ENCODE measurements at regions not wholly inside any gene's neighbourhood (a gene's known extent, or its start where the extent isn't known, plus 50 kb on each side); places are given as distances from the start of the nearest gene placed in this dataset.

GRCh38 chr1:219539645-219540254 lies 73.2 kb downstream of the ZC3H11B start:
- no peak for DNase-seq
- intact Hi-C loops (cut with micrococcal nuclease): no loop called here
- Mint-ChIP-seq H3K36me3 (no peaks in the 10 kb centered on the region), H3K4me1 (ENCODE audit: low read depth) (no peaks in the 10 kb centered on the region), H3K27ac (no peak overlapping the region), H3K9me3 (no peaks in the 10 kb centered on the region), H3K27me3 (no peaks in the 10 kb centered on the region), H3K4me3 (no peak overlapping the region)
- ChIA-PET CTCF (no interaction called here), POLR2A (no interaction called here)

GRCh38 chr1:219538886-219539285 lies 74.0 kb downstream of the ZC3H11B start:
- DNase-seq: no peak
- no peak overlapping the region for H3K4me3 Mint-ChIP-seq
- no peaks in the 10 kb centered on the region for H3K4me1 Mint-ChIP-seq (ENCODE audit: low read depth)
- no peaks in the 10 kb centered on the region for H3K36me3 Mint-ChIP-seq
- H3K9me3 Mint-ChIP-seq: no peaks in the 10 kb centered on the region
- no peaks in the 10 kb centered on the region for H3K27me3 Mint-ChIP-seq
- intact Hi-C loops (cut with micrococcal nuclease): no loop called here
- CTCF ChIA-PET: no interaction called here
- POLR2A ChIA-PET: no interaction called here
- no peak overlapping the region for H3K27ac Mint-ChIP-seq

- ChIA-PET CTCF (no interaction called here), POLR2A (no interaction called here)
- Mint-ChIP-seq H3K27ac (no peak overlapping the region), H3K9me3 (no peaks in the 10 kb centered on the region), H3K27me3 (no peaks in the 10 kb centered on the region), H3K4me3 (no peak overlapping the region), H3K4me1 (ENCODE audit: low read depth) (no peaks in the 10 kb centered on the region), H3K36me3 (no peaks in the 10 kb centered on the region)
- no peak for DNase-seq
- intact Hi-C loops (cut with micrococcal nuclease): no loop called here
Observed at GRCh38 chr1:219537223-219537631, 75.7 kb downstream of the ZC3H11B start.

GRCh38 chr1:219536038-219536437 lies 76.9 kb downstream of the ZC3H11B start:
- CTCF ChIA-PET: no interaction called here
- Mint-ChIP-seq H3K27me3 (no peaks in the 10 kb centered on the region), H3K27ac (no peak overlapping the region), H3K36me3 (no peaks in the 10 kb centered on the region), H3K4me3 (no peak overlapping the region), H3K9me3 (no peaks in the 10 kb centered on the region), H3K4me1 (ENCODE audit: low read depth) (no peaks in the 10 kb centered on the region)
- POLR2A ChIA-PET: no interaction called here
- intact Hi-C loops (cut with micrococcal nuclease): no loop called here
- DNase-seq: no peak

GRCh38 chr1:219534991-219535390 lies 77.9 kb downstream of the ZC3H11B start:
- Mint-ChIP-seq H3K4me3 (no peak overlapping the region), H3K9me3 (no peaks in the 10 kb centered on the region), H3K27me3 (no peaks in the 10 kb centered on the region), H3K27ac (no peak overlapping the region), H3K4me1 (ENCODE audit: low read depth) (no peaks in the 10 kb centered on the region), H3K36me3 (no peaks in the 10 kb centered on the region)
- CTCF ChIA-PET: no interaction called here
- intact Hi-C loops (cut with micrococcal nuclease): no loop called here
- no peak for DNase-seq
- POLR2A ChIA-PET: no interaction called here

GRCh38 chr1:219533280-219533679 lies 79.6 kb downstream of the ZC3H11B start:
- intact Hi-C loops (cut with micrococcal nuclease): no loop called here
- ChIA-PET POLR2A (no interaction called here), CTCF (no interaction called here)
- Mint-ChIP-seq H3K27me3 (no peaks in the 10 kb centered on the region), H3K4me3 (no peak overlapping the region), H3K4me1 (ENCODE audit: low read depth) (no peaks in the 10 kb centered on the region), H3K9me3 (no peaks in the 10 kb centered on the region), H3K36me3 (no peaks in the 10 kb centered on the region), H3K27ac (no peak overlapping the region)
- DNase-seq: no peak

- Mint-ChIP-seq H3K27ac (no peak overlapping the region), H3K4me3 (no peak overlapping the region), H3K4me1 (ENCODE audit: low read depth) (no peaks in the 10 kb centered on the region), H3K36me3 (no peaks in the 10 kb centered on the region), H3K27me3 (no peaks in the 10 kb centered on the region), H3K9me3 (no peaks in the 10 kb centered on the region)
- POLR2A ChIA-PET: no interaction called here
- CTCF ChIA-PET: no interaction called here
- DNase-seq: no peak
- intact Hi-C loops (cut with micrococcal nuclease): no loop called here
Observed at GRCh38 chr1:219529116-219529515, 83.8 kb downstream of the ZC3H11B start.

GRCh38 chr1:219528633-219529032 lies 84.3 kb downstream of the ZC3H11B start:
- intact Hi-C loops (cut with micrococcal nuclease): no loop called here
- no peaks in the 10 kb centered on the region for H3K4me1 Mint-ChIP-seq (ENCODE audit: low read depth)
- no peak for DNase-seq
- CTCF ChIA-PET: interaction anchor here (0.6 kb wide), 1 partner anchor 15 kb away, joined by 3 read pairs; no protein-coding TSS in a partner anchor
- no peak overlapping the region for H3K27ac Mint-ChIP-seq
- POLR2A ChIA-PET: no interaction called here
- H3K36me3 Mint-ChIP-seq: no peaks in the 10 kb centered on the region
- H3K4me3 Mint-ChIP-seq: no peak overlapping the region
- H3K9me3 Mint-ChIP-seq: no peaks in the 10 kb centered on the region
- no peaks in the 10 kb centered on the region for H3K27me3 Mint-ChIP-seq

- DNase-seq: no peak
- ChIA-PET CTCF (interaction anchor here (0.6 kb wide), 1 partner anchor 14 kb away, joined by 3 read pairs; no protein-coding TSS in a partner anchor), POLR2A (no interaction called here)
- H3K36me3 Mint-ChIP-seq: no peaks in the 10 kb centered on the region
- no peak overlapping the region for H3K27ac Mint-ChIP-seq
- H3K4me3 Mint-ChIP-seq: no peak overlapping the region
- no peaks in the 10 kb centered on the region for H3K9me3 Mint-ChIP-seq
- H3K4me1 Mint-ChIP-seq (ENCODE audit: low read depth): no peaks in the 10 kb centered on the region
- no peaks in the 10 kb centered on the region for H3K27me3 Mint-ChIP-seq
- intact Hi-C loops (cut with micrococcal nuclease): no loop called here
Observed at GRCh38 chr1:219527994-219528393, 84.9 kb downstream of the ZC3H11B start.

- H3K36me3 Mint-ChIP-seq: no peaks in the 10 kb centered on the region
- H3K4me3 Mint-ChIP-seq: no peak overlapping the region
- intact Hi-C loops (cut with micrococcal nuclease): no loop called here
- no peak overlapping the region for H3K27ac Mint-ChIP-seq
- no peak for DNase-seq
- CTCF ChIA-PET: no interaction called here
- POLR2A ChIA-PET: no interaction called here
- H3K4me1 Mint-ChIP-seq (ENCODE audit: low read depth): no peaks in the 10 kb centered on the region
- H3K9me3 Mint-ChIP-seq: no peaks in the 10 kb centered on the region
- no peaks in the 10 kb centered on the region for H3K27me3 Mint-ChIP-seq
Observed at GRCh38 chr1:219526074-219526473, 86.8 kb downstream of the ZC3H11B start.

- Mint-ChIP-seq H3K36me3 (no peaks in the 10 kb centered on the region), H3K27me3 (no peaks in the 10 kb centered on the region), H3K4me3 (no peak overlapping the region), H3K9me3 (no peaks in the 10 kb centered on the region), H3K4me1 (ENCODE audit: low read depth) (no peaks in the 10 kb centered on the region), H3K27ac (no peak overlapping the region)
- POLR2A ChIA-PET: no interaction called here
- intact Hi-C loops (cut with micrococcal nuclease): no loop called here
- CTCF ChIA-PET: no interaction called here
- no peak for DNase-seq
Observed at GRCh38 chr1:219523411-219523810, 89.5 kb downstream of the ZC3H11B start.

- Mint-ChIP-seq H3K4me3 (no peak overlapping the region), H3K4me1 (ENCODE audit: low read depth) (no peaks in the 10 kb centered on the region), H3K27ac (no peak overlapping the region), H3K9me3 (no peaks in the 10 kb centered on the region), H3K27me3 (no peaks in the 10 kb centered on the region), H3K36me3 (no peaks in the 10 kb centered on the region)
- DNase-seq: no peak
- intact Hi-C loops (cut with micrococcal nuclease): no loop called here
- POLR2A ChIA-PET: no interaction called here
- CTCF ChIA-PET: no interaction called here
Observed at GRCh38 chr1:219521325-219521724, 91.6 kb downstream of the ZC3H11B start.

GRCh38 chr1:219520241-219520640 lies 92.7 kb downstream of the ZC3H11B start:
- intact Hi-C loops (cut with micrococcal nuclease): no loop called here
- H3K4me3 Mint-ChIP-seq: no peak overlapping the region
- H3K27me3 Mint-ChIP-seq: no peaks in the 10 kb centered on the region
- POLR2A ChIA-PET: no interaction called here
- DNase-seq: no peak
- H3K9me3 Mint-ChIP-seq: no peaks in the 10 kb centered on the region
- CTCF ChIA-PET: no interaction called here
- H3K4me1 Mint-ChIP-seq (ENCODE audit: low read depth): no peaks in the 10 kb centered on the region
- H3K36me3 Mint-ChIP-seq: no peaks in the 10 kb centered on the region
- no peak overlapping the region for H3K27ac Mint-ChIP-seq

GRCh38 chr1:219518907-219519248 lies 94.0 kb downstream of the ZC3H11B start:
- Mint-ChIP-seq H3K4me1 (ENCODE audit: low read depth) (no peaks in the 10 kb centered on the region), H3K4me3 (no peak overlapping the region), H3K27me3 (no peaks in the 10 kb centered on the region), H3K36me3 (no peaks in the 10 kb centered on the region), H3K27ac (no peak overlapping the region), H3K9me3 (no peaks in the 10 kb centered on the region)
- no peak for DNase-seq
- CTCF ChIA-PET: no interaction called here
- intact Hi-C loops (cut with micrococcal nuclease): no loop called here
- POLR2A ChIA-PET: no interaction called here
